Ishikawa (cell line): ENCODE measurements at regions not wholly inside any gene's neighbourhood (a gene's known extent, or its start where the extent isn't known, plus 50 kb on each side); places are given as distances from the start of the nearest gene placed in this dataset.
A peak's percentile ranks its signal among the peaks of the same experiment; 100 is the strongest.

Source experiments
- CEBPB ChIP-seq: IDR thresholded peaks from 2 replicates; pipeline ENCODE4 v1.6.1; 2012
- CREB1 ChIP-seq: IDR thresholded peaks from 2 replicates; pipeline ENCODE4 v1.6.1; 2012; ENCODE audit warnings: low read depth
- EGR1 ChIP-seq: IDR thresholded peaks from 2 replicates; pipeline ENCODE4 v1.6.1; 2012
- EP300 ChIP-seq: IDR thresholded peaks from 2 replicates; pipeline ENCODE4 v1.6.1; 2012; ENCODE audit warnings: borderline replicate concordance
- FOXM1 ChIP-seq: IDR thresholded peaks from 2 replicates; pipeline ENCODE4 v1.6.1; 2012; ENCODE audit warnings: low read depth, borderline replicate concordance
- MAX ChIP-seq: IDR thresholded peaks from 2 replicates; pipeline ENCODE4 v1.6.1; 2012
- NFIC ChIP-seq: IDR thresholded peaks from 2 replicates; pipeline ENCODE4 v1.6.1; 2012
- RAD21 ChIP-seq: IDR thresholded peaks from 2 replicates; pipeline ENCODE4 v1.6.1; 2012; ENCODE audit warnings: low read depth
- REST ChIP-seq: IDR thresholded peaks from 2 replicates; pipeline ENCODE4 v1.6.1; 2012; ENCODE audit warnings: low read depth, mild to moderate bottlenecking
- TAF1 ChIP-seq: IDR thresholded peaks from 2 replicates; pipeline ENCODE4 v1.6.1; 2012; ENCODE audit warnings: low read depth, mild to moderate bottlenecking
- TCF12 ChIP-seq: IDR thresholded peaks from 2 replicates; pipeline ENCODE4 v1.6.1; 2012; ENCODE audit warnings: low read depth
- TEAD4 ChIP-seq: IDR thresholded peaks from 2 replicates; pipeline ENCODE4 v1.6.1; 2012
- USF1 ChIP-seq: IDR thresholded peaks from 2 replicates; pipeline ENCODE4 v1.6.1; 2012
- YY1 ChIP-seq: IDR thresholded peaks from 2 replicates; pipeline ENCODE4 v1.6.1; 2012; ENCODE audit warnings: low read depth
- ZBTB7A ChIP-seq: IDR thresholded peaks from 2 replicates; pipeline ENCODE4 v1.6.1; 2012; ENCODE audit warnings: low read depth

GRCh38 chr2:128604045-128604444 lies 285.4 kb upstream of the HS6ST1 start:
- TF ChIP-seq MAX = no peak
- TF ChIP-seq CEBPB = no peak
- no peak for TF ChIP-seq TCF12
- TF ChIP-seq RAD21 = no peak
- no peak for TF ChIP-seq NFIC
- no peak for TF ChIP-seq TEAD4

- TF ChIP-seq TAF1 (no peak), TCF12 (no peak), YY1 (no peak), ZBTB7A (no peak)
Observed at GRCh38 chr2:128605421-128605820, 286.8 kb upstream of the HS6ST1 start.

GRCh38 chr2:128605931-128606330 lies 287.3 kb upstream of the HS6ST1 start:
- TF ChIP-seq YY1 (no peak), TCF12 (no peak), NFIC (no peak), TAF1 (no peak), EGR1 (no peak), RAD21 (no peak), EP300 (no peak), CREB1 (no peak), MAX (no peak), USF1 (no peak), ZBTB7A (no peak), FOXM1 (no peak), TEAD4 (no peak), REST (no peak)

- TF ChIP-seq CEBPB = no peak
Observed at GRCh38 chr2:128606837-128607236, 288.2 kb upstream of the HS6ST1 start.

GRCh38 chr2:128607440-128607839 lies 288.8 kb upstream of the HS6ST1 start:
- no peak for TF ChIP-seq TAF1
- TF ChIP-seq NFIC = no peak
- TF ChIP-seq FOXM1 = no peak
- TF ChIP-seq MAX = no peak; the same call in 1 of the 2 replicates
- no peak for TF ChIP-seq TEAD4

GRCh38 chr2:128607911-128608506 lies 289.3 kb upstream of the HS6ST1 start:
- TF ChIP-seq ZBTB7A (no peak), EGR1 (no peak), TCF12 (peak; percentile 44; the same call in 1 of the 2 replicates), FOXM1 (no peak), YY1 (0 out of 2 replicates have a peak, but pooled peaks have one; percentile 9), NFIC (no peak), TAF1 (no peak), EP300 (peak; percentile 56; the same call in 1 of the 2 replicates), TEAD4 (peak; percentile 10; the same call in 1 of the 2 replicates)

- no peak for TF ChIP-seq FOXM1
- TF ChIP-seq TAF1 = no peak
- no peak for TF ChIP-seq EGR1
- TF ChIP-seq CREB1 = no peak
- TF ChIP-seq TCF12 = no peak
- no peak for TF ChIP-seq MAX
- TF ChIP-seq REST = no peak
- no peak for TF ChIP-seq TEAD4
- TF ChIP-seq EP300 = no peak
- no peak for TF ChIP-seq USF1
Observed at GRCh38 chr2:128608921-128609880, 290.5 kb upstream of the HS6ST1 start.
